ENCODE measurements at regions not wholly inside any gene's neighbourhood (a gene's known extent, or its start where the extent isn't known, plus 50 kb on each side); places are given as distances from the start of the nearest gene placed in this dataset.

DNA sequence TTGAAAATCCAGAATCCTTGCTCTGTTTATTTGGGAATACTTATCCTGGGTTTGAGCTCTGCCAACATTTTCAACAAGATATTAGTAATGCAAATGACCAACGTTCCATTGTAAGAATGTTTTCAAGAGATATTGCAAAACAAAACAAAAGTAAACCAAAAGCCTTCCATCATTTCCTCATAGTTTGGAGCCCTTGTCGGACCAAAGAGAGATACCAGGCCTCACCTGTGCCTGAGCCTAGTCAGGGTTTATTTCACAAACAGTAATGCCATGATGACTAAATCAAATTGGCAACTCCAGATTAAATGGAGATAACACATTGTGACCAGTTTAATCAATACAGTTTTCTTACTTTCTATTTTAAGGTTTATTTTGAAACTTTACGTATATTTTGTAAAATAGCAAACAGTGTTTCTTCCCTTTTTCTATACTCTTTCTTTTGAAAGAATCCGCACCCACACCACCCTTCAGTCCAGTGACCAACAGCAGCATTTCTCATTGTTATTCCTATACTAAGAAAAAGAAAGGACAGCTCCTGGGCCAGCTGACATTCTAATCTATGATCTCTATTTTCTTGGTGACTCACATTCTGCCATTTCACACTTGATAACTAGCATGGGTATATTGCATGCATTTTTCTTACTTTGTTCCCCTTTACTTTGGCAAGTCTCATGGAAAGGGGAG lies 168.5 kb upstream of the MEOX2 start:
- ChIA-PET POLR2A (no interaction called here), CTCF (no interaction called here)
- TF ChIP-seq TARDBP (IDR thresholded peaks at IDR 0.05) (no peak), FOXA1 (IDR thresholded peaks at IDR 0.05) (no peak), ARNT (IDR thresholded peaks at IDR 0.05) (no peak), FOXK2 (IDR thresholded peaks at IDR 0.05) (no peak), CTBP1 (IDR thresholded peaks at IDR 0.05; ENCODE audit: borderline replicate concordance) (no peak), ELF4 (IDR thresholded peaks at IDR 0.05) (no peak), SUZ12 (IDR thresholded peaks at IDR 0.05) (no peak), FOXM1 (IDR thresholded peaks at IDR 0.05; ENCODE audit: borderline replicate concordance) (no peak), ZNF384 (IDR thresholded peaks at IDR 0.05) (no peak), LEF1 (IDR thresholded peaks at IDR 0.05; ENCODE audit: borderline replicate concordance) (no peak), L3MBTL2 (conservative IDR thresholded peaks at IDR 0.05) (no peak)
- no peak for DNase-seq (ENCODE audit: extremely low spot score)

DNA sequence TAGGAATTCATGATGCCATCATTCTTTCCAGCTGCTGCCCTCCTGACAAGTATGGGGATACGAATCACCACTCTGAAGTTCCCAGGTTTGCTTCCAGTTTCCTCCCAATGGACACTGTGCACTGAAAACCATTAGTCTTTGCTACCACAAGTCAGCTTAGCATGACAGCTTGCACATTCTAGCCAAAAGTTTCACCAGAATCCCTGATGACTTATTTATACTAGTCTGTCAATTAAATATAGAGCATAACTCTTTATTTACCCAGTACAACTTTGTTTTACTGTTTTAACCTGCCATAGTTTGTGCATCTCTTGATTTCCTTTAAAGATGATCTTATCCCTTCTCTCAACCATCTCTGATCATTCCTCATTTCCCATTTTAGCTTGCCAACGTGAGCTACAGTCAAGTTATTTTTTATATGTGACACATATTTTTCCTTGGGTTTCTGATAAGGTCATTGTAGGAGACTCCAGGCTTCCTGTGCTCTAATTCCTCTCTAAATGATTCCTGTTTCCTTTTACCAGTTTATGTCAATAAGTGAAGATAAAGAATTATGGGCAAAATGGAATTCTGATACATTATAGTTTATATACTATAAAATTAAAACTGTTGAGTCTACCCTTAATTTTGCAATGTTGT lies 167.5 kb upstream of the MEOX2 start:
- no peak for DNase-seq (ENCODE audit: extremely low spot score)
- TF ChIP-seq L3MBTL2 (conservative IDR thresholded peaks at IDR 0.05) = no peak
- no peak for TF ChIP-seq FOXA1 (IDR thresholded peaks at IDR 0.05)
- no peak for TF ChIP-seq ELF4 (IDR thresholded peaks at IDR 0.05)
- TF ChIP-seq FOXM1 (IDR thresholded peaks at IDR 0.05; ENCODE audit: borderline replicate concordance) = no peak
- TF ChIP-seq BHLHE40 (IDR thresholded peaks at IDR 0.05; ENCODE audit: borderline replicate concordance) = no peak
- no peak for TF ChIP-seq CTBP1 (IDR thresholded peaks at IDR 0.05; ENCODE audit: borderline replicate concordance)
- TF ChIP-seq TARDBP (IDR thresholded peaks at IDR 0.05) = no peak
- no peak for TF ChIP-seq HDGF (IDR thresholded peaks at IDR 0.05; ENCODE audit: borderline replicate concordance)
- no peak for TF ChIP-seq SP1 (IDR thresholded peaks at IDR 0.05)
- no peak for TF ChIP-seq ZNF384 (IDR thresholded peaks at IDR 0.05)
- TF ChIP-seq LEF1 (IDR thresholded peaks at IDR 0.05; ENCODE audit: borderline replicate concordance) = no peak
- TF ChIP-seq ARNT (IDR thresholded peaks at IDR 0.05) = no peak
- TF ChIP-seq SUZ12 (IDR thresholded peaks at IDR 0.05) = no peak
- no peak for TF ChIP-seq NFRKB (IDR thresholded peaks at IDR 0.05)
- no peak for TF ChIP-seq PKNOX1 (IDR thresholded peaks at IDR 0.05)
- TF ChIP-seq FOXK2 (IDR thresholded peaks at IDR 0.05) = no peak
- POLR2A ChIA-PET = no interaction called here
- CTCF ChIA-PET = interaction anchor here (0.6 kb wide), 1 partner anchor 736 kb away, joined by 4 read pairs; no protein-coding TSS in a partner anchor

DNA sequence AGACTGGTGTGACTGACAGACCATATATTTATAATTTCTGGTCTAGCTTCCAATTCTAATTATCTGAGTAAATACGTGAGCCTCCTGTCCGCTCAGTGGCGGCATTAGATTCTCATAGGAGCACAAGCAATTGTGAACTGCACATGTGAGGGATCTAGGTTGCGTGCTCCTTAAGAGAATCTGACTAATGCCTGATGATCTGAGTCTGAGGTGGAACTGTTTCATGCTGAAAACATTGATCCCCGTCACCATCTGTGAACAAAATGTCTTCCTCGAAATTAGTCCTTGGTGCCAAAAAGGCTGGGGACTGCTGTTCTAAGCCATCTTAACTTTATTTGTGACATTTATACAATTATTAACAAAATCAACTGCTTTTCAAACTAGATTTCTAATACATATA lies 164.7 kb upstream of the MEOX2 start:
- CTCF ChIA-PET = no interaction called here
- DNase-seq (ENCODE audit: extremely low spot score) = no peak
- no peak for TF ChIP-seq ARNT (IDR thresholded peaks at IDR 0.05)
- no peak for TF ChIP-seq NFRKB (IDR thresholded peaks at IDR 0.05)
- TF ChIP-seq BHLHE40 (IDR thresholded peaks at IDR 0.05; ENCODE audit: borderline replicate concordance) = no peak

DNA sequence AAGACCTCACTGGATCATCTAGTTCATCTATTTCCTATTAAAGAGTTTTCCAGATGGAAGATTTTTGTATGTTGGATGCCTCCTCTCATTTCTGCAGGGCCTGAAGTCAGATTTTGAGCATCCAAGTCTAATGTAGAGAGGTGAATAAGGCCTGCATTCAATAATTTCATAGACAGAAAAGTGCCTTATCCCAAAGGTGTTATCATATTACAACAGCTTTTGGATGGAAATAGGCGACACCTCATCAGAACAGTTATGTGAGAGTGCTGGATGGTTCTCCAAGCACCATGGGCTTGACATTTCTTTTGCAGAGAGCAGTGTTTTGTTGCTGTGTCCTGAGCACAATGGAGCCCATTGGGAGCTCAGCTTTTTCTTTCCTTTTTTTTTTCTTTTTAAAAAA lies 162.4 kb upstream of the MEOX2 start:
- POLR2A ChIA-PET = no interaction called here
- CTCF ChIA-PET = no interaction called here

More for the DNA sequence above, 164.7 kb upstream of the MEOX2 start:
- POLR2A ChIA-PET = no interaction called here

DNA sequence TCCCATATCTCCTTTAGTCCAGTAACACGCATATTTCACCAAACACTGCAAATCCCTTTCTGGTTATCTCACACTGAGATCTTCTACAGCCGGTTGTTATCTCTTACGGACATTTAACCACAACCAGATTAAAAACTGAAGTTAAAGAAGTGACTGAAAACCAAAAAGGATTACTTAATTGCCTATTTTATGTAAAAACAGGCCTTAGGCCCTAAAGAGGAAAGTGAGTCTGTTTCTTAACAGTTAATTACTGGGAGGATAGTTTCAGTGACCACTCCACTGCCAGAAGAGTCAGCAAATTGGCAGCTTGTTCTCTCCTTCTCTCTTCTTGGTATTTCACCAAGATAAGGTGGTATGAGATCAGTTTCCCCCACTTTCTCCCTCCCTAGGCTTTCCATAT lies 161.9 kb upstream of the MEOX2 start:
- CTCF ChIA-PET = no interaction called here
- TF ChIP-seq L3MBTL2 (conservative IDR thresholded peaks at IDR 0.05) (no peak), FOXA1 (IDR thresholded peaks at IDR 0.05) (no peak), LEF1 (IDR thresholded peaks at IDR 0.05; ENCODE audit: borderline replicate concordance) (no peak), BHLHE40 (IDR thresholded peaks at IDR 0.05; ENCODE audit: borderline replicate concordance) (no peak), FOXM1 (IDR thresholded peaks at IDR 0.05; ENCODE audit: borderline replicate concordance) (no peak), NFRKB (IDR thresholded peaks at IDR 0.05) (no peak), FOXK2 (IDR thresholded peaks at IDR 0.05) (no peak), SP1 (IDR thresholded peaks at IDR 0.05) (no peak), SUZ12 (IDR thresholded peaks at IDR 0.05) (no peak), ELF4 (IDR thresholded peaks at IDR 0.05) (no peak), TARDBP (IDR thresholded peaks at IDR 0.05) (no peak), PKNOX1 (IDR thresholded peaks at IDR 0.05) (no peak), ARNT (IDR thresholded peaks at IDR 0.05) (no peak), CTBP1 (IDR thresholded peaks at IDR 0.05; ENCODE audit: borderline replicate concordance) (no peak), HDGF (IDR thresholded peaks at IDR 0.05; ENCODE audit: borderline replicate concordance) (no peak), ZNF384 (IDR thresholded peaks at IDR 0.05) (no peak)

More for the DNA sequence above, 162.4 kb upstream of the MEOX2 start:
- DNase-seq (ENCODE audit: extremely low spot score) = no peak
- TF ChIP-seq CTBP1 (IDR thresholded peaks at IDR 0.05; ENCODE audit: borderline replicate concordance) (no peak), LEF1 (IDR thresholded peaks at IDR 0.05; ENCODE audit: borderline replicate concordance) (no peak), ARNT (IDR thresholded peaks at IDR 0.05) (no peak), FOXK2 (IDR thresholded peaks at IDR 0.05) (no peak), L3MBTL2 (conservative IDR thresholded peaks at IDR 0.05) (no peak), SUZ12 (IDR thresholded peaks at IDR 0.05) (no peak), HDGF (IDR thresholded peaks at IDR 0.05; ENCODE audit: borderline replicate concordance) (no peak), NFRKB (IDR thresholded peaks at IDR 0.05) (no peak), SP1 (IDR thresholded peaks at IDR 0.05) (no peak), PKNOX1 (IDR thresholded peaks at IDR 0.05) (no peak), TARDBP (IDR thresholded peaks at IDR 0.05) (no peak), BHLHE40 (IDR thresholded peaks at IDR 0.05; ENCODE audit: borderline replicate concordance) (no peak), ELF4 (IDR thresholded peaks at IDR 0.05) (no peak), FOXA1 (IDR thresholded peaks at IDR 0.05) (no peak), FOXM1 (IDR thresholded peaks at IDR 0.05; ENCODE audit: borderline replicate concordance) (no peak), ZNF384 (IDR thresholded peaks at IDR 0.05) (no peak)

More for the DNA sequence above, 161.9 kb upstream of the MEOX2 start:
- POLR2A ChIA-PET = no interaction called here
- DNase-seq (ENCODE audit: extremely low spot score) = no peak
